WERI-Rb-1 (cell line): ENCODE measurements at regions not wholly inside any gene's neighbourhood (a gene's known extent, or its start where the extent isn't known, plus 50 kb on each side); places are given as distances from the start of the nearest gene placed in this dataset.

ENCODE experiments used
- DNase-seq: peaks from one replicate; pipeline ENCODE4 v3.0.0-alpha.2; 2020
- H3K27ac ChIP-seq: fragments of 250-450 bp; sonication (Bioruptor Pico); 2 replicates; pipeline ENCODE4 v1.5.1; 2020; ENCODE audit warnings: mild to moderate bottlenecking, moderate library complexity
- H3K27me3 ChIP-seq: fragments of 250-450 bp; sonication (Bioruptor Pico); 2 replicates; pipeline ENCODE4 v1.5.1; 2021; ENCODE audit warnings: mild to moderate bottlenecking, low read depth, moderate library complexity; ENCODE audit not compliant: insufficient read depth, severe bottlenecking
- H3K36me3 ChIP-seq: fragments of 250-450 bp; sonication (Bioruptor Pico); 2 replicates; pipeline ENCODE4 v1.5.1; 2020; ENCODE audit warnings: mild to moderate bottlenecking, moderate library complexity
- H3K4me3 ChIP-seq: 2 replicates; pipeline ENCODE4 v1.5.1; 2011; ENCODE audit warnings: low read depth, mild to moderate bottlenecking, control low read depth, low read length
- H3K9me3 ChIP-seq: fragments of 250-450 bp; sonication (Bioruptor Pico); 2 replicates; pipeline ENCODE4 v1.5.1; 2021; ENCODE audit warnings: mild to moderate bottlenecking, moderate library complexity; ENCODE audit not compliant: severe bottlenecking
- CTCF ChIP-seq: IDR thresholded peaks from 2 replicates; pipeline ENCODE4 v1.5.1; 2011; ENCODE audit warnings: low read depth, mild to moderate bottlenecking, control low read depth, inconsistent platforms, low read length

GRCh38 chr7:130845581-130846085, 111.6 kb upstream of the KLF14 start:
- H3K27me3 ChIP-seq = no peaks in the 10 kb centered on the region
- H3K9me3 ChIP-seq = no peaks in the 10 kb centered on the region
- TF ChIP-seq CTCF = no peak
- no peaks in the 10 kb centered on the region for H3K36me3 ChIP-seq
- no peak for DNase-seq
- no peak overlapping the region for H3K27ac ChIP-seq
- no peak overlapping the region for H3K4me3 ChIP-seq

GRCh38 chr7:130849604-130850003, 115.6 kb upstream of the KLF14 start:
- DNase-seq = no peak
- Histone ChIP-seq H3K27ac (no peak overlapping the region), H3K36me3 (no peaks in the 10 kb centered on the region), H3K4me3 (no peak overlapping the region), H3K9me3 (no peaks in the 10 kb centered on the region), H3K27me3 (no peaks in the 10 kb centered on the region)
- TF ChIP-seq CTCF = no peak

DNA sequence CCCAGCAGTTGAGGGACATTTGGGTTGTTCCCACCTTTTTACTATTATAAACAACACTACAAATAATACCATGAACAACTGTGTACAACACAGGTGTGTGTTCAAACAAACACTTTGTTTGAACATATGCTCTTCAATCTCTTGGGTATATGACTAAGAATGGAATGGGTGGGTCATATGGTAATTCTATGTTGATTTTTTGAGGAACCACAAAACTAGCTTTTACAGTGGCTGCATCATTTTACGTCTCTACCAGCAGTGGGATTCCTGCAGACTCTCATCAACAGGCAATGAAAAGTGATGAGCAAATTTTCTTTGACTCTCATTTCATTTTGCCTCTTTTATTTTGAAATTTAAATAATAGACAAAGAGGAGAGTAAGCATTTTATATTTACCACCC, 116.9 kb upstream of the KLF14 start:
- H3K4me3 ChIP-seq = no peak overlapping the region
- no peaks in the 10 kb centered on the region for H3K27me3 ChIP-seq
- H3K27ac ChIP-seq = no peak overlapping the region
- H3K9me3 ChIP-seq = peaks cover 3% of the 10 kb centered on the region
- no peaks in the 10 kb centered on the region for H3K36me3 ChIP-seq
- DNase-seq = no peak
- TF ChIP-seq CTCF = no peak

DNA sequence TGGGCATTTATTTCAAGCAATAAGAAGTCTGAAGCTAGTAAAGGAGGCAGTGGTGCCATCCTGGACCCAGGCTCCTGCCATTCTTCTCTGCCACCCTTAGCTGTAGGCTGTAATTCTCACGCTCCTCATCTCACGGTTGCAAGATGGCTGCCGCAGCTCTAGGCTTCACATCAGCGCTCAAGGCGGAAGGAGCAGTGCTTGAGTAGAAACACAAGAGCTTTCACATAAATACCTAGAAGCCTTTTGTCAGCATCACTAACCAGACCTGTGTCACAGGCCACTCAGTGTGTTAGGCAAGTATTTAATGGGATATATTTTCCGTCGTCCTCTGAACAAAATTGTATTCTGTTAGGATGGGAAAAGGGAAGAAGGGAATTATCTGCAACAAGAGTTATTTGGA, 118.9 kb upstream of the KLF14 start:
- Histone ChIP-seq H3K9me3 (peaks cover 15% of the 10 kb centered on the region), H3K27me3 (no peaks in the 10 kb centered on the region), H3K4me3 (no peak overlapping the region), H3K36me3 (no peaks in the 10 kb centered on the region), H3K27ac (no peak overlapping the region)
- no peak for TF ChIP-seq CTCF
- no peak for DNase-seq

DNA sequence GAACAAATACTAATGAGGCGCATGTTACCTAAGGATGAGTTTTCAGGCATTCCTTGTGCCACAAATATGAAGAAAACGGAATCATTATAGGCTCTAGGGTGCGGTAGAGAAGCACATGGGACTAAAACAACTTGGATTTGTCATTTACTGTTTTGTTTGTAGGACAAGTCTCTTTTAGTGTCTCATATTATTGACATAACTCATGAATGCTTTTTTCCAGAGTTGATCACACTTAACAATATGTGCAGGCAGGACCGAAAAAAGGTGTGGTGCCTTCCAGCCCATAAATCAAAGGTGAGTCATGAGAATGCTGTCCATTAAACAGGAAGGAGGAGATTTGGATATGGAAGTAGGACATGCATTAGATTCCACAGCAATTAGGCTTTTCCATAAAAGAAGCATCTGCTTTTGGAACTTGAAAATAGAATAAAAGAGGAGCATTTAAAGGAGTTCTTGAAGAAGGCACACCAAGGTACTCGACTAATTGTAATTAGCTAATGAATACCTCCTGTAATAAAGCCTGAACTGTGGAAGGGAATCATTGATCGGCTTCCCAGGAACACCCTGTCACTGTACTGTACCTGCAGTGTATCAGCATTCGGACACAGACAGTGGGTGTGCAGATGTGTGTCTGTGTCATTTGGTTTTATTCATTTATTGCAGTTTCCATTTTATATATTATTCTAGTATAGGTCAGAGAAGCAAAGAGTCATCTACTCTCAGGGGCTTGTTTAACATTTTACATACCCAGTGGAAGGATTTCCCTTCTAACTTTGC, 119.7 kb upstream of the KLF14 start:
- no peak overlapping the region for H3K27ac ChIP-seq

More for the DNA sequence above, 119.7 kb upstream of the KLF14 start:
- Histone ChIP-seq H3K9me3 (peaks cover 15% of the 10 kb centered on the region), H3K4me3 (no peak overlapping the region), H3K36me3 (no peaks in the 10 kb centered on the region), H3K27me3 (no peaks in the 10 kb centered on the region)
- no peak for TF ChIP-seq CTCF
- DNase-seq = no peak
